ENCODE measurements at regions not wholly inside any gene's neighbourhood (a gene's known extent, or its start where the extent isn't known, plus 50 kb on each side); places are given as distances from the start of the nearest gene placed in this dataset.

DNA sequence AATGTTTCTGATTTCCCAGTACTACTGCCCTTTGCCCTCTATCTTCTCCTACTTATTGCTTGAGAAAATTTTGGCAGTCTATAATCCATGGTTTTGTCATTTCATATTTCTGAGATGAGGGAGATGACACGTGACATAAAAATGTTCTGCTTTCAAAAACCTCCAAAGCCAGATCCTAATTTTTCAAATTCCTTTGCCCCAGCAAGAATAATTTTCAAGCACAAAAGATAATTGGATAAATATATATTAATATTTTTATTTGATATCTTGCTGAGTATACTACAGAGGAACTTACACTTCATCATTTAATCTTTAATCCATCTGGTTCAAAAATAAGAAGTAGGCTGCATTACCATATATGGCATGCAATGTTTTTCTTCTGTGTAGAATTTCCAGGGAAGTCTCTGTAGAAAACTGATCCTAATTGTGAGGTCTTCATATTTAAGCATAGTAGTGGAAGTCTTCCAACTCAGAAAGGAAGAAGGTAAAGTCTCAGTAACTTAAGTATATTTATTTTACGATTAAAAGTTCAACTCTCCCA lies 1738.8 kb downstream of the EFNA5 start:
- CTCF ChIA-PET: no interaction called here
- no peak for DNase-seq (ENCODE audit: extremely low spot score)
- POLR2A ChIA-PET: no interaction called here
- TF ChIP-seq L3MBTL2 (conservative IDR thresholded peaks at IDR 0.05) (no peak), FOXK2 (IDR thresholded peaks at IDR 0.05) (no peak), TARDBP (IDR thresholded peaks at IDR 0.05) (no peak), FOXA1 (IDR thresholded peaks at IDR 0.05) (no peak), ARNT (IDR thresholded peaks at IDR 0.05) (no peak), HDGF (IDR thresholded peaks at IDR 0.05; ENCODE audit: borderline replicate concordance) (no peak), SUZ12 (IDR thresholded peaks at IDR 0.05) (no peak), ZNF384 (IDR thresholded peaks at IDR 0.05) (no peak), SP1 (IDR thresholded peaks at IDR 0.05) (no peak)

DNA sequence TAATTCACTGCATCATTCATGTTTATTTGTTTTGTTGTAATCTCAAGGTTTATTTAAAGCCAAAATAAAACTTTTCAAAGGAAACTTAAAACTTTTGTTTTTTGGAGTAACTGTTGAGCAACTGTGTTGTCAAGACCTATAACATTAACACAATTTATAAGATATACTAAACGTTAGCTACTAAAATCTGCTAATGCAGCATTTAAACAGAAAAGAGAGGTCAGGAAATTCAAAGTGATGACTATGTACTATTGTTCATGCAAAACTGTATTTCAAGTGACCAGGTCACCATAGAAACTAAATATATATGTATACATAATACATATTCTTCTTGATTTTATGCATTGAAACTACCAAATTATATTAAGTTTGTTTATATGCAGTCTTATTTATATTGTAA lies 1740.9 kb downstream of the EFNA5 start:
- DNase-seq (ENCODE audit: extremely low spot score): no peak
- CTCF ChIA-PET: no interaction called here
- TF ChIP-seq FOXA1 (IDR thresholded peaks at IDR 0.05) (no peak), CTBP1 (IDR thresholded peaks at IDR 0.05; ENCODE audit: borderline replicate concordance) (no peak), FOXM1 (IDR thresholded peaks at IDR 0.05; ENCODE audit: borderline replicate concordance) (no peak), HDGF (IDR thresholded peaks at IDR 0.05; ENCODE audit: borderline replicate concordance) (no peak)
- POLR2A ChIA-PET: no interaction called here

DNA sequence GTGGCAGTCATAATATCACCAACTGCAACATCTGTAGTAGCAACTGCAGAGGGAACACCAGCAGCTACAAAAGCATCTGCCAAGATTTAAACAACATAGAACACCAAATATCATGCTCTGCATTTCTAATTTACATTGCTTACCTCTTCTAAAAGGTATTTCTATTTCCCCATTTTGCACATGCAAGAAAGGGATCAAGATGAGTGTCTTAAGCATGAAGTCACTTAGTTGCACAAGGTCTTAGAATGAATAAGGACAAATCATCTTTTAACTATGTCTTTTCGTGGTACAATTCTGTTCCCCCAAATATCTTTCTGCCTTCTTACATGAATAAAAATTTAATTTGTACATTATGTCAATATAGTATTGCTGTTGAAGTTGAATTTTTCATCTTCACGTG lies 1746.4 kb downstream of the EFNA5 start:
- POLR2A ChIA-PET: no interaction called here
- CTCF ChIA-PET: no interaction called here
- TF ChIP-seq FOXK2 (IDR thresholded peaks at IDR 0.05): no peak
- DNase-seq (ENCODE audit: extremely low spot score): no peak

DNA sequence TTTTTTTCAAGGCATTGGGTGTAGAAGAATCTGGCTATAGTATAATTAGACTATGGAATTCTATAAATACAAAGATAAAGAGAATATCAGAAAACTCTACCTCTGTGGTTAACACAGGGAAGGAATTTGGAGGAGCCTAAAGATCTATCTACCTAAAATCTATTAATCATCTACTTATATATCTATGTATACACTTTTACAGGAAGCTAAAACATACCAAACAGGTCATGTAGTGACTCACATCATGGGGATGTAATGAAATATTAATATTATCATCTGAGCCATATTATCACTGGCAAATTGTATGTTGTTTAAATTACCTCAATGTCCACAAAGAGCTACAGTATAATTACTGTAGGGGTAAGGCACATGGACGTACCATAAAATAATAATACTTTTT lies 1748.2 kb downstream of the EFNA5 start:
- no peak for DNase-seq (ENCODE audit: extremely low spot score)
- ChIA-PET POLR2A (no interaction called here), CTCF (interaction anchor here (0.6 kb wide), 1 partner anchor 239 kb away, joined by 3 read pairs; no protein-coding TSS in a partner anchor)
- TF ChIP-seq FOXM1 (IDR thresholded peaks at IDR 0.05; ENCODE audit: borderline replicate concordance): no peak
- no peak for TF ChIP-seq ARNT (IDR thresholded peaks at IDR 0.05)
- no peak for TF ChIP-seq BHLHE40 (IDR thresholded peaks at IDR 0.05; ENCODE audit: borderline replicate concordance)
- TF ChIP-seq LEF1 (IDR thresholded peaks at IDR 0.05; ENCODE audit: borderline replicate concordance): no peak
- no peak for TF ChIP-seq CTBP1 (IDR thresholded peaks at IDR 0.05; ENCODE audit: borderline replicate concordance)
- TF ChIP-seq, protein P1, sequence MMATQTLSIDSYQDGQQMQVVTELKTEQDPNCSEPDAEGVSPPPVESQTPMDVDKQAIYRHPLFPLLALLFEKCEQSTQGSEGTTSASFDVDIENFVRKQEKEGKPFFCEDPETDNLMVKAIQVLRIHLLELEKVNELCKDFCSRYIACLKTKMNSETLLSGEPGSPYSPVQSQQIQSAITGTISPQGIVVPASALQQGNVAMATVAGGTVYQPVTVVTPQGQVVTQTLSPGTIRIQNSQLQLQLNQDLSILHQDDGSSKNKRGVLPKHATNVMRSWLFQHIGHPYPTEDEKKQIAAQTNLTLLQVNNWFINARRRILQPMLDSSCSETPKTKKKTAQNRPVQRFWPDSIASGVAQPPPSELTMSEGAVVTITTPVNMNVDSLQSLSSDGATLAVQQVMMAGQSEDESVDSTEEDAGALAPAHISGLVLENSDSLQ (IDR thresholded peaks at IDR 0.05): no peak
- no peak for TF ChIP-seq SUZ12 (IDR thresholded peaks at IDR 0.05)

DNA sequence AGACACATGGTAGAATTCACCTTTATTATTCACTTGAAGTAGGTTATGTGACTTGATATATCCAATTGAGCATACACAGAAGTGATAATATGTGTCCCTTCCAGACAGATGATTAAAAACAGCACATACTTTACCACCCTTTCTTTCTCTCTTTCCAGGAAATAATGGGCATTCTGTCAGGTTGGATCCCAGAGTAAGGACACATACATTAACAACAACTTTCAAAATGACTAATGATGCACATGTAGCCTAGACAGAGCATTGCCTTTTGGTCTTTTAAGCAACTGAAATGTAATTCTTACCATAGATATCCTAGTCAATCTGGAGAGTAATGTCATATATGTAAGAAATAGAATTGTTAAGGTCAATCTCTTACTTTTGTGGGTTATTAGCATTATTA lies 1748.7 kb downstream of the EFNA5 start:
- CTCF ChIA-PET: no interaction called here
- POLR2A ChIA-PET: no interaction called here
- no peak for DNase-seq (ENCODE audit: extremely low spot score)
- no peak for TF ChIP-seq LEF1 (IDR thresholded peaks at IDR 0.05; ENCODE audit: borderline replicate concordance)
- no peak for TF ChIP-seq ZNF384 (IDR thresholded peaks at IDR 0.05)
- no peak for TF ChIP-seq SUZ12 (IDR thresholded peaks at IDR 0.05)
- TF ChIP-seq ARNT (IDR thresholded peaks at IDR 0.05): no peak
- TF ChIP-seq, protein P1 (IDR thresholded peaks at IDR 0.05): no peak
- no peak for TF ChIP-seq TARDBP (IDR thresholded peaks at IDR 0.05)
- no peak for TF ChIP-seq FOXM1 (IDR thresholded peaks at IDR 0.05; ENCODE audit: borderline replicate concordance)
- TF ChIP-seq NFRKB (IDR thresholded peaks at IDR 0.05): no peak
- TF ChIP-seq FOXK2 (IDR thresholded peaks at IDR 0.05): no peak
- TF ChIP-seq SP1 (IDR thresholded peaks at IDR 0.05): no peak
- TF ChIP-seq L3MBTL2 (conservative IDR thresholded peaks at IDR 0.05): no peak
- no peak for TF ChIP-seq ELF4 (IDR thresholded peaks at IDR 0.05)
- TF ChIP-seq HDGF (IDR thresholded peaks at IDR 0.05; ENCODE audit: borderline replicate concordance): no peak
- TF ChIP-seq BHLHE40 (IDR thresholded peaks at IDR 0.05; ENCODE audit: borderline replicate concordance): no peak
- TF ChIP-seq FOXA1 (IDR thresholded peaks at IDR 0.05): no peak
- TF ChIP-seq CTBP1 (IDR thresholded peaks at IDR 0.05; ENCODE audit: borderline replicate concordance): no peak

DNA sequence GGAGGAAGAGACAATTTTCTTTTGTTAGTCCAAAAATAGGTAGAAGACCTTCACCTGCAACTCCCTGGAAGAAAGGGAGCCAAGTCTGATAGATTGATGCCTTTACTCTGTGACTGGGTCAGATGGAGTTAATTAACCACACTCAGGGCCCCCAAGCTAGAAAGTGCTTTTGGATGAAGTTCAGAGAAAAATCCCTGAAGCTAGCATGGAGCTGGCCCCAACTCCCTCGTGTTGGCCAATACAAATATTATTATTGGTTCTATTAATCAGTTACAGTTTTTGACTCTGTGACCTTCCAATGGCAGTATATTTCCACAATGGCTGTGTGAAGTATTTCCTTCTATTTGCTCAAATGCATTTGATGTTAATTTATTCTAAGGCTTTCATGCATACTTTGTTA lies 1753.5 kb downstream of the EFNA5 start:
- no peak for DNase-seq (ENCODE audit: extremely low spot score)
- CTCF ChIA-PET: no interaction called here
- POLR2A ChIA-PET: no interaction called here
- TF ChIP-seq LEF1 (IDR thresholded peaks at IDR 0.05; ENCODE audit: borderline replicate concordance): no peak
- TF ChIP-seq FOXA1 (IDR thresholded peaks at IDR 0.05): no peak
- no peak for TF ChIP-seq L3MBTL2 (conservative IDR thresholded peaks at IDR 0.05)
- TF ChIP-seq ARNT (IDR thresholded peaks at IDR 0.05): no peak
- no peak for TF ChIP-seq BHLHE40 (IDR thresholded peaks at IDR 0.05; ENCODE audit: borderline replicate concordance)
- TF ChIP-seq CTBP1 (IDR thresholded peaks at IDR 0.05; ENCODE audit: borderline replicate concordance): no peak
- no peak for TF ChIP-seq SP1 (IDR thresholded peaks at IDR 0.05)
- no peak for TF ChIP-seq NFRKB (IDR thresholded peaks at IDR 0.05)
- TF ChIP-seq HDGF (IDR thresholded peaks at IDR 0.05; ENCODE audit: borderline replicate concordance): no peak

DNA sequence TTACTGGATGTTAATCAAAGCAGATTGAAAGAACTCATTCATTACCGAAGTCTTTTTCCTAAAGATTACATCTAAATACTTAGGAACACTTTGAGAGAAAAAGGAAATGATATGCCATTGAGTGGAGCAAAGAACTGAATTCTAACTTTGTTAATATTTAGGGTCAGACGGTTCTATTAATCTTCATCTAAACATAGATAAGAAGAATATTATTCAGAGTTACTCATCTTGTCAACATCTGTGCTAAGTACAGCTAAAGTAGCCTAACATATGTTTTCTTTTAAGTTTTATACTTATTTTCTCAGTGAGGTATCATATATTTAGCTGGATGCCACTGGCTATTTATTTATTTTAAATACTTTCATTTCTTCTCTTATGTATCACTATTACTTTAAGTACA lies 1763.7 kb downstream of the EFNA5 start:
- CTCF ChIA-PET: interaction anchor here (0.6 kb wide), 1 partner anchor 1341 kb away, joined by 3 read pairs; no protein-coding TSS in a partner anchor
- TF ChIP-seq FOXM1 (IDR thresholded peaks at IDR 0.05; ENCODE audit: borderline replicate concordance): no peak
- no peak for TF ChIP-seq CTBP1 (IDR thresholded peaks at IDR 0.05; ENCODE audit: borderline replicate concordance)
- no peak for TF ChIP-seq SUZ12 (IDR thresholded peaks at IDR 0.05)
- TF ChIP-seq TARDBP (IDR thresholded peaks at IDR 0.05): no peak
- TF ChIP-seq LEF1 (IDR thresholded peaks at IDR 0.05; ENCODE audit: borderline replicate concordance): no peak
- TF ChIP-seq ARNT (IDR thresholded peaks at IDR 0.05): no peak
- TF ChIP-seq HDGF (IDR thresholded peaks at IDR 0.05; ENCODE audit: borderline replicate concordance): no peak
- TF ChIP-seq BHLHE40 (IDR thresholded peaks at IDR 0.05; ENCODE audit: borderline replicate concordance): no peak
- no peak for TF ChIP-seq L3MBTL2 (conservative IDR thresholded peaks at IDR 0.05)
- TF ChIP-seq, protein P1 (IDR thresholded peaks at IDR 0.05): no peak
- no peak for TF ChIP-seq FOXA1 (IDR thresholded peaks at IDR 0.05)
- TF ChIP-seq FOXK2 (IDR thresholded peaks at IDR 0.05): no peak
- POLR2A ChIA-PET: no interaction called here
- no peak for DNase-seq (ENCODE audit: extremely low spot score)

Data from HEK293T (cell line).